Trophoblast cell (in vitro differentiated cells and primary cell): ENCODE measurements at regions not wholly inside any gene's neighbourhood (a gene's known extent, or its start where the extent isn't known, plus 50 kb on each side); places are given as distances from the start of the nearest gene placed in this dataset.
"Not testable (repeated sequence)": the region's sequence is repeated elsewhere in the genome, so short reads cannot be mapped to it uniquely, and the experiment has no call there.

Source experiments
- DNase-seq, 2 donors: peaks; one replicate each; pipeline ENCODE4 v3.0.0-alpha.2; 2016
- H2AFZ ChIP-seq: 2 replicates; pipeline ENCODE4 v1.6.1; 2013; ENCODE audit warnings: low read length, moderate library complexity, mild to moderate bottlenecking; ENCODE audit not compliant: insufficient read depth, poor library complexity
- H2AK5ac ChIP-seq: 2 replicates; pipeline ENCODE4 v1.6.1; 2013; ENCODE audit warnings: mild to moderate bottlenecking, low read length
- H2BK120ac ChIP-seq: 2 replicates; pipeline ENCODE4 v1.6.1; 2013; ENCODE audit warnings: low read length, mild to moderate bottlenecking, moderate library complexity; ENCODE audit not compliant: insufficient read depth, poor library complexity
- H2BK12ac ChIP-seq: 2 replicates; pipeline ENCODE4 v1.6.1; 2013; ENCODE audit warnings: mild to moderate bottlenecking, low read length, moderate library complexity
- H2BK5ac ChIP-seq: 2 replicates; pipeline ENCODE4 v1.6.1; 2013; ENCODE audit warnings: low read length, low read depth, moderate library complexity, mild to moderate bottlenecking; ENCODE audit not compliant: poor library complexity
- H3K14ac ChIP-seq: 2 replicates; pipeline ENCODE4 v1.6.1; 2013; ENCODE audit warnings: mild to moderate bottlenecking, low read length
- H3K18ac ChIP-seq: 2 replicates; pipeline ENCODE4 v1.6.1; 2013; ENCODE audit warnings: mild to moderate bottlenecking, low read length
- H3K23ac ChIP-seq: 2 replicates; pipeline ENCODE4 v1.6.1; 2013; ENCODE audit warnings: low read length
- H3K27ac ChIP-seq: 2 replicates; pipeline ENCODE4 v1.5.1; 2013; ENCODE audit warnings: low read depth, mild to moderate bottlenecking, inconsistent platforms, low read length, moderate library complexity
- H3K27me3 ChIP-seq: 2 replicates; pipeline ENCODE4 v1.6.1; 2013; ENCODE audit warnings: inconsistent platforms, mild to moderate bottlenecking, low read length, moderate library complexity; ENCODE audit not compliant: insufficient read depth
- H3K36me3 ChIP-seq, 2 experiments: 1 replicate in 1 of 2; 2 replicates in 1 of 2; pipeline ENCODE4 v1.6.1; 2013; ENCODE audit warnings: low read length in 2 of 2, mild to moderate bottlenecking in 2 of 2, moderate library complexity in 1 of 2; ENCODE audit not compliant: insufficient read depth in 2 of 2, control insufficient read depth in 1 of 2
- H3K4ac ChIP-seq: 2 replicates; pipeline ENCODE4 v1.6.1; 2013; ENCODE audit warnings: low read depth, mild to moderate bottlenecking, low read length, moderate library complexity
- H3K4me1 ChIP-seq, 2 experiments: 1 replicate in 1 of 2; 2 replicates in 1 of 2; pipeline ENCODE4 v1.6.1; 2013; ENCODE audit warnings: low read length in 2 of 2, mild to moderate bottlenecking in 2 of 2, moderate library complexity in 1 of 2; ENCODE audit not compliant: insufficient read depth in 2 of 2, control insufficient read depth in 1 of 2
- H3K4me2 ChIP-seq: 2 replicates; pipeline ENCODE4 v1.6.1; 2013; ENCODE audit warnings: inconsistent platforms, mild to moderate bottlenecking, low read length, moderate library complexity
- H3K4me3 ChIP-seq: 2 replicates; pipeline ENCODE4 v1.5.1; 2013; ENCODE audit warnings: mild to moderate bottlenecking, low read depth, low read length, inconsistent platforms
- H3K79me1 ChIP-seq: one replicate; pipeline ENCODE4 v1.6.1; 2013; ENCODE audit warnings: low read length
- H3K79me2 ChIP-seq: 2 replicates; pipeline ENCODE4 v1.6.1; 2013; ENCODE audit warnings: low read length, mild to moderate bottlenecking; ENCODE audit not compliant: control insufficient read depth, insufficient read depth, poor library complexity
- H3K9ac ChIP-seq: 2 replicates; pipeline ENCODE4 v1.6.1; 2013; ENCODE audit warnings: mild to moderate bottlenecking, low read length
- H3K9me3 ChIP-seq: 2 replicates; pipeline ENCODE4 v1.6.1; 2013; ENCODE audit warnings: low read depth, mild to moderate bottlenecking, control low read depth, inconsistent platforms, low read length; ENCODE audit not compliant: insufficient read depth
- H4K12ac ChIP-seq: 2 replicates; pipeline ENCODE4 v1.6.1; 2013; ENCODE audit warnings: low read depth, mild to moderate bottlenecking, low read length, moderate library complexity
- H4K8ac ChIP-seq: 2 replicates; pipeline ENCODE4 v1.6.1; 2013; ENCODE audit warnings: low read depth, mild to moderate bottlenecking, low read length, moderate library complexity
- H4K91ac ChIP-seq: one replicate; pipeline ENCODE4 v1.6.1; 2013; ENCODE audit warnings: low read depth, mild to moderate bottlenecking, low read length, moderate library complexity
- WGBS: extraction: QIAGEN DNeasy Blood & Tissue Kit; methylation state at CpG from one replicate; pipeline ENCODE4 v1.1.7; 2013; ENCODE audit warnings: missing lambda C conversion rate; ENCODE audit not compliant: insufficient read length, insufficient coverage; ENCODE audit errors: extremely low coverage; 5-methylcytosine and 5-hydroxymethylcytosine counted together

DNA sequence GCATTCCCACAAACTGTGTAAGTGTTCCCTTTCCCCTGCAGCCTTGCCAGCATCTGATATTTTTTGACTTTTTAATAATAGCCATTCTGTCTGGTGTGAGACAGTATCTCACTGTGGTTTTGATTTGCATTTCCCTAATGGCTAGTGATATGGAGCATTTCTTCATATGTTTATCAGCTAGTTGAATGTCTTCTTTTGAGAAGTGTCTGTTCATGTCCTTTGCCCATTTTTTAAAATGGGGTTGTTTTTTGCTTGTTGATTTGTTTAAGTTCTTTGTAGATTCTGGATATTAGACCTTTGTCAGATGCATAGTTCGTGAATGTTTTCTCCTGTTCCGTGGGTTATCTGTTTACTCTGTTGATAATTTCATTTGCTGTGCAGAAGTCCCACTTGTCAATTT, 492.8 kb downstream of the JRKL start:
- H3K36me3 ChIP-seq, H2BK5ac ChIP-seq: not testable (repeated sequence)

DNA sequence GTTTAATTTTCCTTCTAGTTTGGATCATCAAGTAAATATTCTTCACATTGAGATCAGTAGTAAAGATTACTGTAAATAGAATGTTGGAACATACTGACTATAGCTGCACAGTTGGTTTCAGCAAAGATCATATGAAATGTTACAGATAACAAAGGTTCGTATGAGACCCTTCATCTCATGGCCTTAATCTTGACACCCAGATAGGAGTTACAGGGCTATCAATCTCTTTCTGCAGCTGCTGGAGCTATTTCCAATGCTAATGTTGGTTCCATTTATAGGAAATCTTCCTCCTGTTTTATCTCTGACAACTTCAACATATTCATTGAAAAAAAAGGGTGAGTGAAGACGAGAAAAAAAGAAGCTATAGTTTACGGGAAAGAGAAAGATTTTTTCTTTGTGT, 495.6 kb downstream of the JRKL start:
- Histone ChIP-seq H4K12ac (no peak overlapping the region), H3K4ac (no peak overlapping the region), H4K8ac (no peak overlapping the region), H4K91ac (no peak overlapping the region), H2BK120ac (no peak overlapping the region), H3K79me1 (no peaks in the 10 kb centered on the region), H3K79me2 (no peaks in the 10 kb centered on the region), H3K27ac (no peak overlapping the region), H3K4me2 (no peak overlapping the region), H3K9ac (no peak overlapping the region), H3K4me1 (no peaks in the 10 kb centered on the region), H3K27me3 (no peaks in the 10 kb centered on the region), H3K36me3 (no peaks in the 10 kb centered on the region), H2BK5ac (no peak overlapping the region), H3K23ac (no peak overlapping the region), H2AFZ (no peak overlapping the region), H3K9me3 (no peaks in the 10 kb centered on the region), H2AK5ac (no peak overlapping the region), H3K18ac (no peak overlapping the region), H3K14ac (no peak overlapping the region), H3K4me3 (no peak overlapping the region), H2BK12ac (no peak overlapping the region)
- WGBS = no CpG with 5 or more reads among the region's 3 CpGs
- no peak for DNase-seq

More for the DNA sequence above, 492.8 kb downstream of the JRKL start:
- not testable (repeated sequence) for H3K27me3 ChIP-seq, H4K91ac ChIP-seq, H3K79me1 ChIP-seq, DNase-seq, H2BK120ac ChIP-seq, H3K4me1 ChIP-seq, H2BK12ac ChIP-seq, H3K27ac ChIP-seq, H3K79me2 ChIP-seq, H2AFZ ChIP-seq, H3K14ac ChIP-seq, H3K23ac ChIP-seq, H3K4me2 ChIP-seq, H3K9ac ChIP-seq, H3K9me3 ChIP-seq, H3K4ac ChIP-seq, H3K18ac ChIP-seq, H2AK5ac ChIP-seq, H4K12ac ChIP-seq, H3K4me3 ChIP-seq, H4K8ac ChIP-seq
- no CpG with 5 or more reads among the region's 2 CpGs for WGBS

DNA sequence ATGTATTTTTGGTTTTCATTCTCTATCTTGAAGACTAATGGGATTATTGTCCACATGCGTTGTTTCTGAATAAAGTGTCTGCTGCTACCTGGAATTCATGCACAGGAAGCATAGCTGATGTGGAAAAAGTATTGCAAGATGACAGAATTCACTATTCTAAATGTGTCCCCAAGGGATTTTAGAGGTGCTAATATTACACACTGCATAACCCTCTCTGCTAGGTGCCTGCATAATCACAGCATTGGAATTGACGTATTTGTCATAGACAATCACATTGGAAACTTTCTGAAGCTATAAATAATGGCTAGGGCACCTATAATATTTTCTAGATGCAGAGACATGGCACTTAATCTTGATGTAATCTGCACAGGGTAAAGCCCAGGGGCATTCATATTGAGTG, 496.1 kb downstream of the JRKL start:
- no peak overlapping the region for H3K9ac ChIP-seq
- DNase-seq = no peak
- no peak overlapping the region for H4K91ac ChIP-seq
- no peak overlapping the region for H4K12ac ChIP-seq
- H3K27me3 ChIP-seq = no peaks in the 10 kb centered on the region
- H3K14ac ChIP-seq = no peak overlapping the region
- no peak overlapping the region for H3K27ac ChIP-seq
- H2AK5ac ChIP-seq = no peak overlapping the region
- no peak overlapping the region for H3K18ac ChIP-seq
- no peak overlapping the region for H2BK12ac ChIP-seq
- no peak overlapping the region for H3K4ac ChIP-seq
- no peaks in the 10 kb centered on the region for H3K9me3 ChIP-seq
- no peak overlapping the region for H4K8ac ChIP-seq
- no peak overlapping the region for H2AFZ ChIP-seq
- no peaks in the 10 kb centered on the region for H3K36me3 ChIP-seq
- no peak overlapping the region for H3K23ac ChIP-seq
- no peak overlapping the region for H3K4me3 ChIP-seq
- no peaks in the 10 kb centered on the region for H3K79me1 ChIP-seq
- H3K4me1 ChIP-seq = no peaks in the 10 kb centered on the region
- H2BK5ac ChIP-seq = no peak overlapping the region
- no CpG with 5 or more reads among the region's 2 CpGs for WGBS
- H3K79me2 ChIP-seq = no peaks in the 10 kb centered on the region
- H3K4me2 ChIP-seq = no peak overlapping the region
- no peak overlapping the region for H2BK120ac ChIP-seq

DNA sequence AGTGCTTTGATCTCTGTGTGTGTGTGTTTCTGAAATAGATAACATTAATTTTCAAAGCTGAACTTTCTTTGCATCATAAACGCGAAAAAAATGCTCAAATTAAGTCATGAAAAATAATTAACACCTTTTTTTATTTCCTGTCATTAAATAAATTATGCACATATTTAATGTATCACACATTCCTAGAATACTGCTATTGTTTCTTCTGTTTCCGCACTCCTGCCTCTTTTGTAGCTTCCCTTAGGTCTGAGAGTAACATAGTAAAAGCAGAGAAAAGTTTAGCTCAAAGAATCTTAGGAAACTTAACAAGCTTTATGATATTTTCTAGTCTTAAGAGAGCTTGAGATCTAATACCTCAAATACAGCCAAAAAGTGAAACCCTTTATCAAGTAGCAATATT, 504.2 kb downstream of the JRKL start:
- no peak overlapping the region for H4K8ac ChIP-seq
- no peak overlapping the region for H2BK5ac ChIP-seq
- H3K9ac ChIP-seq = no peak overlapping the region
- H3K18ac ChIP-seq = no peak overlapping the region
- no peak overlapping the region for H4K91ac ChIP-seq
- no peak overlapping the region for H2AK5ac ChIP-seq
- no peaks in the 10 kb centered on the region for H3K9me3 ChIP-seq
- WGBS = no CpG with 5 or more reads among the region's 3 CpGs
- H4K12ac ChIP-seq = no peak overlapping the region
- H2AFZ ChIP-seq = no peak overlapping the region
- no peaks in the 10 kb centered on the region for H3K27me3 ChIP-seq
- no peaks in the 10 kb centered on the region for H3K36me3 ChIP-seq
- H3K23ac ChIP-seq = no peak overlapping the region
- H3K4me2 ChIP-seq = no peak overlapping the region
- no peaks in the 10 kb centered on the region for H3K79me1 ChIP-seq
- no peak for DNase-seq
- no peaks in the 10 kb centered on the region for H3K79me2 ChIP-seq
- H3K27ac ChIP-seq = no peak overlapping the region
- H3K4ac ChIP-seq = no peak overlapping the region
- H2BK12ac ChIP-seq = no peak overlapping the region
- H3K14ac ChIP-seq = no peak overlapping the region
- H3K4me3 ChIP-seq = no peak overlapping the region
- H3K4me1 ChIP-seq = no peaks in the 10 kb centered on the region
- no peak overlapping the region for H2BK120ac ChIP-seq
